Epithelial cell of esophagus (primary cell): ENCODE measurements at regions not wholly inside any gene's neighbourhood (a gene's known extent, or its start where the extent isn't known, plus 50 kb on each side); places are given as distances from the start of the nearest gene placed in this dataset.
A peak's percentile ranks its signal among the peaks of the same experiment; 100 is the strongest.

Experiments used
- DNase-seq: peaks from one replicate; pipeline ENCODE4 v3.0.0; 2010; ENCODE audit warnings: low read depth
- H3K4me3 ChIP-seq: 2 replicates; pipeline ENCODE4 v1.5.1; 2011; ENCODE audit warnings: mild to moderate bottlenecking, low read length, control low read depth
- TF ChIP-seq, protein P1 (sequence below): IDR thresholded peaks from 2 replicates; pipeline ENCODE4 v1.5.1; 2011; ENCODE audit warnings: low read depth, mild to moderate bottlenecking, low read length, control low read depth, inconsistent platforms; ENCODE audit not compliant: insufficient read depth; ENCODE audit errors: missing control alignments

DNA sequence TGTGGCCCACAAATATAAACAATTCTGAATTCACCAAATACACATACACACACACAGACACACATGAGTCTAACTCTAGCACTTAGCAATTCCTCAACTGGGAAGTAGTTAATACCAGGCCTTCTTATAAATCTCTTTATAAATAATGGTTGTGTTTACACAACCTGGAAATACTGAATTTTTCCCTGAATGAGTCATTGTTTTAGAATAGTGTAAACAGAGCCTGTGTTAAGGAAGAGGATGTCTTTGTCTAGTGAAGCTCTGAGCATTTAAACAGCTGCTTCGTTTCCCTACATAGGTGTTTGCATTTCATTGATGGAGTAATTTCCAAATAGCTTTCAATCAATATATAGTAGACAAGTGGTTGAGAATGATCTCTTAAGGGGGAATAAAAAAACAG is 218.8 kb downstream of the BTG1 start:
- DNase-seq = peak; percentile 76
- TF ChIP-seq, protein P1, sequence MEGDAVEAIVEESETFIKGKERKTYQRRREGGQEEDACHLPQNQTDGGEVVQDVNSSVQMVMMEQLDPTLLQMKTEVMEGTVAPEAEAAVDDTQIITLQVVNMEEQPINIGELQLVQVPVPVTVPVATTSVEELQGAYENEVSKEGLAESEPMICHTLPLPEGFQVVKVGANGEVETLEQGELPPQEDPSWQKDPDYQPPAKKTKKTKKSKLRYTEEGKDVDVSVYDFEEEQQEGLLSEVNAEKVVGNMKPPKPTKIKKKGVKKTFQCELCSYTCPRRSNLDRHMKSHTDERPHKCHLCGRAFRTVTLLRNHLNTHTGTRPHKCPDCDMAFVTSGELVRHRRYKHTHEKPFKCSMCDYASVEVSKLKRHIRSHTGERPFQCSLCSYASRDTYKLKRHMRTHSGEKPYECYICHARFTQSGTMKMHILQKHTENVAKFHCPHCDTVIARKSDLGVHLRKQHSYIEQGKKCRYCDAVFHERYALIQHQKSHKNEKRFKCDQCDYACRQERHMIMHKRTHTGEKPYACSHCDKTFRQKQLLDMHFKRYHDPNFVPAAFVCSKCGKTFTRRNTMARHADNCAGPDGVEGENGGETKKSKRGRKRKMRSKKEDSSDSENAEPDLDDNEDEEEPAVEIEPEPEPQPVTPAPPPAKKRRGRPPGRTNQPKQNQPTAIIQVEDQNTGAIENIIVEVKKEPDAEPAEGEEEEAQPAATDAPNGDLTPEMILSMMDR = no peak

GRCh38 chr12:91924827-91925226 is 220.8 kb downstream of the BTG1 start:
- DNase-seq = no peak
- TF ChIP-seq, protein P1 = no peak
- H3K4me3 ChIP-seq = no peak overlapping the region

More for the DNA sequence above, 218.8 kb downstream of the BTG1 start:
- H3K4me3 ChIP-seq = no peak overlapping the region

DNA sequence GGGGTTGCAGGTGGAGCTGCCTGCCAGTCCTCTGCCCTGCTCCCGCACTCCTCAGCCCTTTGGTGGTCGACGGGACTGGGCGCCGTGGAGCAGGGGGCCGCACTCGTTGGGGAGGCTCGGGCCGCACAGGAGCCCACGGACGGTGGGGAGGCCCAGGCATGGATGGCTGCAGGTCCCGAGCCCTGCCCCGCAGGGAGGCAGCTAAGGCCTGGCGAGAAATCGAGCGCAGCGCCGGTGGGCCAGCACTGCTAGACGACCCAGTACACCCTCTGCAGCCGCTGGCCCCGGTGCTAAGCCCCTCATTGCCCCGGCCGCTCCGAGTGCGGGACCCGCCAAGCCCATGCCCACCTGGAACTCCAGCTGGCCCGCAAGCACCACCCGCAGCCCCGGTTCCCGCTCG is 221.8 kb downstream of the BTG1 start:
- TF ChIP-seq, protein P1 = no peak
- no peak overlapping the region for H3K4me3 ChIP-seq
- DNase-seq = no peak

GRCh38 chr12:91922674-91923073 is 223.0 kb downstream of the BTG1 start:
- TF ChIP-seq, protein P1 = no peak
- no peak for DNase-seq

GRCh38 chr12:91922139-91922538 is 223.5 kb downstream of the BTG1 start:
- H3K4me3 ChIP-seq = no peak overlapping the region
- TF ChIP-seq, protein P1 = no peak
- DNase-seq = no peak

More at GRCh38 chr12:91922674-91923073, 223.0 kb downstream of the BTG1 start:
- no peak overlapping the region for H3K4me3 ChIP-seq

DNA sequence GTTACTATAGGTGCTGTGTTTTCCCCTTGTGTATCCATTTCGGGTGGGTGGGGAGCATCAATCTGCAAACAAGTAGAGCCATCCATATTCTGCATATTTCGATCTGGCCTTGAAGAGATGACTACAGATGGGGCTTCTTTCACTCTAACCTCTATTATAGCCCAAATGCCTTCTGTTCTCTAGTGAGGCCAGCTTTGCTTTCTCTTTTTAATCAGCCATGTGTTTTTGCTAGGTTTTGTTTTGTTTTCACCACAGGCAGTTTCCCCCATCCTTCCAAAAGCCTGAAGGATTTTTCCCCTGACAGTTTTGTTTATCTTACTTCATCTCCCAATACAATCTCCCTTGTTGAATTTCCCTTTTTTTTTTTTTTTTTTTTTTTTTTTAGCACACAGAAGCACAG is 224.1 kb downstream of the BTG1 start:
- H3K4me3 ChIP-seq = no peak overlapping the region
- no peak for DNase-seq
- TF ChIP-seq, protein P1 = no peak

GRCh38 chr12:91920741-91921140 is 224.9 kb downstream of the BTG1 start:
- no peak overlapping the region for H3K4me3 ChIP-seq
- DNase-seq = no peak
- TF ChIP-seq, protein P1 = no peak
